ENCODE measurements at regions not wholly inside any gene's neighbourhood (a gene's known extent, or its start where the extent isn't known, plus 50 kb on each side); places are given as distances from the start of the nearest gene placed in this dataset.
A peak's percentile ranks its signal among the peaks of the same experiment; 100 is the strongest.

GRCh38 chr13:23020246-23020843 is 160.4 kb upstream of the SGCG start:
- Histone ChIP-seq H3K4ac (ENCODE audit: low read depth, low read length) (no peak overlapping the region), H2BK15ac (ENCODE audit: low read depth, low read length) (no peak overlapping the region), H3K27ac (ENCODE audit: insufficient read depth, low read length) (no peak overlapping the region), H3K9me1 (ENCODE audit: insufficient read depth, low read length) (no peaks in the 10 kb centered on the region), H3K9me3 (ENCODE audit: control insufficient read depth, insufficient read depth, low read length) (no peaks in the 10 kb centered on the region), H3K14ac (replicated peaks; ENCODE audit: low read depth, low read length) (no peak overlapping the region), H3K36me3 (ENCODE audit: control insufficient read depth, insufficient read depth, low read length) (no peaks in the 10 kb centered on the region), H3K18ac (ENCODE audit: low read depth, low read length) (no peak overlapping the region), H3K27me3 (ENCODE audit: control insufficient read depth, insufficient read depth, low read length) (no peaks in the 10 kb centered on the region), H3K56ac (ENCODE audit: extremely low read depth, insufficient read depth, low read length) (no peak overlapping the region), H2BK120ac (ENCODE audit: low read depth, low read length) (no peak overlapping the region), H3K79me1 (ENCODE audit: low read depth in 1 of 2, low read length in 2 of 2) (no peaks in the 10 kb centered on the region), H3K4me2 (ENCODE audit: low read depth, low read length) (no peak overlapping the region), H2BK5ac (ENCODE audit: low read depth, low read length, poor library complexity, severe bottlenecking) (no peak overlapping the region), H2AK5ac (ENCODE audit: low read depth, low read length) (no peak overlapping the region), H3K23ac (ENCODE audit: low read depth, low read length) (no peak overlapping the region), H4K91ac (ENCODE audit: insufficient read depth, low read depth, low read length) (no peak overlapping the region), H2AFZ (replicated peaks; ENCODE audit: low read length, poor library complexity) (no peak overlapping the region), H2BK20ac (ENCODE audit: low read depth, low read length) (no peak overlapping the region), H4K20me1 (ENCODE audit: insufficient read depth, low read length) (no peaks in the 10 kb centered on the region), H4K5ac (ENCODE audit: low read depth, low read length) (no peak overlapping the region), H4K8ac (ENCODE audit: low read depth in 2 of 2, low read length in 2 of 2) (no peak overlapping the region), H3K4me3 (ENCODE audit: insufficient read depth, low read depth, low read length) (no peak overlapping the region), H3K9ac (ENCODE audit: low read depth, low read length) (no peak overlapping the region), H3K4me1 (ENCODE audit: control insufficient read depth, insufficient read depth, low read length) (no peaks in the 10 kb centered on the region), H2AK9ac (replicated peaks; ENCODE audit: low read depth, low read length, poor library complexity) (no peak overlapping the region)
- POLR2A ChIA-PET (ENCODE audit: unreplicated experiment) = no interaction called here
- CTCF ChIA-PET = interaction anchor here (0.6 to 1.0 kb wide), 3 partner anchors 10 to 219 kb away, joined by 3 read pairs; no protein-coding TSS in a partner anchor
- DNase-seq (peak; percentile 57), ATAC-seq (ENCODE audit: low read depth) (peak; percentile 88)
- dilution Hi-C loops (cut with HindIII; ENCODE audit: low sequenced_read_pairs, unreplicated experiment) (no loop called here), intact Hi-C loops (cut with micrococcal nuclease) (loop anchor here (1.0 to 5.0 kb wide), 3 partner anchors 218 to 1395 kb away; no protein-coding TSS in a partner anchor), in situ Hi-C loops (cut with MboI; ENCODE audit: low sequenced_read_pairs) (no loop called here)
- peak; percentile 65 for TF ChIP-seq CTCF (conservative IDR thresholded peaks at IDR 0.05; ENCODE audit: low read depth, low read length)
- no peak for TF ChIP-seq MXI1 (IDR thresholded peaks at IDR 0.05; ENCODE audit: borderline replicate concordance, low read depth, low read length)
- no peak for TF ChIP-seq MAFK (IDR thresholded peaks at IDR 0.05; ENCODE audit: low read depth, low read length)
- no peak for TF ChIP-seq BHLHE40 (IDR thresholded peaks at IDR 0.05; ENCODE audit: low read depth, low read length)
- no peak for TF ChIP-seq RFX5 (IDR thresholded peaks at IDR 0.05; ENCODE audit: low read depth, low read length)
- TF ChIP-seq RAD21 (IDR thresholded peaks at IDR 0.05; ENCODE audit: low read length) = peak; percentile 45
- TF ChIP-seq USF2 (IDR thresholded peaks at IDR 0.05; ENCODE audit: low read depth, low read length) = no peak
- TF ChIP-seq CHD1 (IDR thresholded peaks at IDR 0.05; ENCODE audit: low read depth, low read length) = no peak
- TF ChIP-seq FOS (IDR thresholded peaks at IDR 0.05; ENCODE audit: low read depth, low read length) = no peak
- no peak for TF ChIP-seq CEBPB (IDR thresholded peaks at IDR 0.05; ENCODE audit: low read depth, low read length)
- TF ChIP-seq MAZ (IDR thresholded peaks at IDR 0.05; ENCODE audit: borderline replicate concordance, low read depth, low read length) = no peak
- peak; percentile 41; the same call in 1 of the 2 replicates for TF ChIP-seq SMC3 (IDR thresholded peaks at IDR 0.05; ENCODE audit: low read depth, low read length)
- TF ChIP-seq NFE2L2 (IDR thresholded peaks at IDR 0.05; ENCODE audit: low read depth, low read length) = no peak
- no peak for TF ChIP-seq POLR2A (IDR thresholded peaks at IDR 0.05; ENCODE audit: low read depth, low read length)
- TF ChIP-seq RCOR1 (IDR thresholded peaks at IDR 0.05; ENCODE audit: insufficient replicate concordance, low read length) = no peak
- no peak for TF ChIP-seq ELK1 (IDR thresholded peaks at IDR 0.05; ENCODE audit: borderline replicate concordance, low read depth, low read length)
- WGBS, 2 experiments (ENCODE audit: extremely low coverage in 2 of 2, insufficient read length in 1 of 2) = no CpG with 5 or more reads among the region's 5 CpGs
- BruUV-seq (replicated peaks) = no TSS peak
